Sigmoid colon (tissue), 6 donors: ENCODE measurements at regions not wholly inside any gene's neighbourhood (a gene's known extent, or its start where the extent isn't known, plus 50 kb on each side); places are given as distances from the start of the nearest gene placed in this dataset.

ENCODE experiments used
- DNase-seq: peaks from one replicate; pipeline ENCODE4 v3.0.0-alpha.2; 2019
- H3K27ac ChIP-seq, 4 donors: fragments of 200-600 bp; sonication (generic); one replicate each; pipeline ENCODE4 v1.5.1; 2016 to 2019; ENCODE audit warnings: mild to moderate bottlenecking in 1 of 4
- H3K27me3 ChIP-seq, 3 donors: fragments of 200-600 bp; sonication (generic); one replicate each; pipeline ENCODE4 v1.5.1; 2019; ENCODE audit warnings: mild to moderate bottlenecking in 1 of 3
- H3K36me3 ChIP-seq, 4 donors: fragments of 200-600 bp; sonication (generic); one replicate each; pipeline ENCODE4 v1.5.1; 2016 to 2019
- H3K4me1 ChIP-seq, 4 donors: fragments of 200-600 bp; sonication (generic); one replicate each; pipeline ENCODE4 v1.5.1; 2017 to 2019
- H3K4me3 ChIP-seq, 4 donors: fragments of 200-600 bp; sonication (generic); one replicate each; pipeline ENCODE4 v1.5.1; 2017 to 2019; ENCODE audit warnings: mild to moderate bottlenecking in 2 of 4, moderate library complexity in 1 of 4
- H3K9me3 ChIP-seq, 4 donors: fragments of 200-600 bp in 3 of 4; sonication (generic) in 3 of 4; one replicate each; pipeline versions ENCODE4 v1.5.1 to v1.6.1; 2013 to 2019
- CTCF ChIP-seq, 4 experiments: fragments of 450-650 bp in 3 of 4; fragments of 200-600 bp in 1 of 4; IDR thresholded peaks; one replicate each; pipeline ENCODE4 v1.5.1; 2016 to 2019; ENCODE audit warnings: antibody characterized with exemption in 4 of 4, mild to moderate bottlenecking in 3 of 4, moderate library complexity in 2 of 4
- EP300 ChIP-seq, 4 donors: sonication (generic); formaldehyde crosslinking; IDR thresholded peaks; one replicate each; pipeline ENCODE4 v1.6.1; 2017; ENCODE audit warnings: antibody characterized with exemption in 4 of 4
- POLR2A ChIP-seq, 2 donors: fragments of 450-650 bp; IDR thresholded peaks; one replicate each; pipeline ENCODE4 v1.6.1; 2016; ENCODE audit warnings: antibody characterized with exemption in 2 of 2, mild to moderate bottlenecking in 2 of 2, moderate library complexity in 2 of 2
- POLR2AphosphoS5 ChIP-seq, 4 donors: sonication (generic); formaldehyde crosslinking; IDR thresholded peaks; one replicate each; pipeline ENCODE4 v1.6.1; 2017; ENCODE audit warnings: antibody characterized with exemption in 4 of 4
- WGBS, 2 donors: extraction: QIAGEN DNeasy Blood & Tissue Kit; methylation state at CpG; one replicate each; pipeline ENCODE4 v1.1.7; 2013; 5-methylcytosine and 5-hydroxymethylcytosine counted together
- intact Hi-C: fragments of 100-400 bp; cut with DNase I; formaldehyde crosslinking; loops from one replicate; pipeline ENCODE4 v1.15.1; 2023
- donor health status: healthy with polysubstance abuse.
- donor health status: healthy.

- H3K36me3 ChIP-seq, result no peaks in the 10 kb centered on the region
- no peak for TF ChIP-seq CTCF (IDR thresholded peaks at IDR 0.05)
- TF ChIP-seq POLR2A (IDR thresholded peaks at IDR 0.05), result no peak
- no peak for TF ChIP-seq POLR2AphosphoS5 (IDR thresholded peaks at IDR 0.05)
- TF ChIP-seq EP300 (IDR thresholded peaks at IDR 0.05), result no peak
- DNase-seq, result no peak
- H3K4me3 ChIP-seq, result no peak overlapping the region
- intact Hi-C loops, result no loop called here
- 82 to 84% methylated on average over 3 of the region's 3 CpGs for WGBS, 2 donors
- H3K27ac ChIP-seq, result no peak overlapping the region
- H3K9me3 ChIP-seq, result peaks cover 0 to under 1% (median 0%) of the 10 kb centered on the region in 4 donors
- H3K27me3 ChIP-seq, result no peaks in the 10 kb centered on the region
- no peaks in the 10 kb centered on the region for H3K4me1 ChIP-seq
Measured at GRCh38 chr9:85417674-85418073, 324.1 kb downstream of the AGTPBP1 start.

GRCh38 chr9:85416715-85417114 is 325.0 kb downstream of the AGTPBP1 start:
- H3K4me3 ChIP-seq, result no peak overlapping the region
- no peak for DNase-seq
- H3K36me3 ChIP-seq, result no peaks in the 10 kb centered on the region
- H3K9me3 ChIP-seq, result no peaks in the 10 kb centered on the region
- WGBS, 2 donors, result 80 to 85% methylated on average over 1 of the region's 1 CpG
- no peak overlapping the region for H3K27ac ChIP-seq
- no peaks in the 10 kb centered on the region for H3K4me1 ChIP-seq
- H3K27me3 ChIP-seq, result no peaks in the 10 kb centered on the region
- TF ChIP-seq POLR2A (IDR thresholded peaks at IDR 0.05) (no peak), POLR2AphosphoS5 (IDR thresholded peaks at IDR 0.05) (no peak), EP300 (IDR thresholded peaks at IDR 0.05) (no peak), CTCF (IDR thresholded peaks at IDR 0.05) (no peak)
- intact Hi-C loops, result no loop called here

GRCh38 chr9:85414390-85414789 is 327.4 kb downstream of the AGTPBP1 start:
- intact Hi-C loops, result no loop called here
- no peaks in the 10 kb centered on the region for H3K27me3 ChIP-seq
- no peak for DNase-seq
- TF ChIP-seq EP300 (IDR thresholded peaks at IDR 0.05) (no peak), POLR2AphosphoS5 (IDR thresholded peaks at IDR 0.05) (no peak), POLR2A (IDR thresholded peaks at IDR 0.05) (no peak), CTCF (IDR thresholded peaks at IDR 0.05) (no peak)
- 67 to 80% methylated on average over 5 of the region's 5 CpGs for WGBS, 2 donors
- H3K4me1 ChIP-seq, result no peaks in the 10 kb centered on the region
- no peak overlapping the region for H3K4me3 ChIP-seq
- H3K36me3 ChIP-seq, result no peaks in the 10 kb centered on the region
- H3K9me3 ChIP-seq, result no peaks in the 10 kb centered on the region
- H3K27ac ChIP-seq, result no peak overlapping the region

- Histone ChIP-seq H3K36me3 (no peaks in the 10 kb centered on the region), H3K27me3 (no peaks in the 10 kb centered on the region), H3K27ac (no peak overlapping the region), H3K9me3 (no peaks in the 10 kb centered on the region), H3K4me1 (no peaks in the 10 kb centered on the region), H3K4me3 (no peak overlapping the region)
- TF ChIP-seq POLR2A (IDR thresholded peaks at IDR 0.05) (no peak), EP300 (IDR thresholded peaks at IDR 0.05) (no peak), CTCF (IDR thresholded peaks at IDR 0.05) (no peak), POLR2AphosphoS5 (IDR thresholded peaks at IDR 0.05) (no peak)
- 50 to 78% methylated on average over 4 of the region's 5 CpGs for WGBS, 2 donors
- intact Hi-C loops, result no loop called here
- DNase-seq, result no peak
Measured at GRCh38 chr9:85408494-85408893, 333.3 kb downstream of the AGTPBP1 start.

- Histone ChIP-seq H3K4me1 (no peaks in the 10 kb centered on the region), H3K36me3 (no peaks in the 10 kb centered on the region), H3K4me3 (no peak overlapping the region), H3K27me3 (no peaks in the 10 kb centered on the region), H3K27ac (no peak overlapping the region), H3K9me3 (no peaks in the 10 kb centered on the region)
- intact Hi-C loops, result no loop called here
- TF ChIP-seq POLR2A (IDR thresholded peaks at IDR 0.05) (no peak), CTCF (IDR thresholded peaks at IDR 0.05) (no peak), POLR2AphosphoS5 (IDR thresholded peaks at IDR 0.05) (no peak), EP300 (IDR thresholded peaks at IDR 0.05) (no peak)
- DNase-seq, result no peak
- 78 to 86% methylated on average over 6 of the region's 6 CpGs for WGBS, 2 donors
Measured at GRCh38 chr9:85405566-85405950, 336.2 kb downstream of the AGTPBP1 start.
